ENCODE measurements at regions not wholly inside any gene's neighbourhood (a gene's known extent, or its start where the extent isn't known, plus 50 kb on each side); places are given as distances from the start of the nearest gene placed in this dataset.

DNA sequence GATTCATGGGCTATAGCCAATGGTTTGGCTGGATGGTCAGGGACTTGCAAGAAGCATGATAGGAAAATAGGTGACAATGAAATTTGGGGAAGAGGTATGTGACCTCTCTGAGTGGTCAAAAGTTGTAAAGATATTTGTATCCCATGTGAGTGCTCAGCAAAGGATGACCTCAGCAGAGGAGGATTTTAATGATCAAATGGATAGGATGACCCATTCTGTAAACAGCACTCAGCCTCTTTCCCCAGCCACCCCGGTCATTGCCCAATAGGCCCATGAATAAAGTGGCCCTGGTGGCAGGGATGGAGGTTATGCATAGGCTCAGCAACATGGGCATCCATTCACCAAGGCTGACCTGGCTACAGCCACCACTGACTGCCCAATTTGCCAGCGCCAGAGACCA lies 138.4 kb upstream of the SPDL1 start:
- no peak for DNase-seq

DNA sequence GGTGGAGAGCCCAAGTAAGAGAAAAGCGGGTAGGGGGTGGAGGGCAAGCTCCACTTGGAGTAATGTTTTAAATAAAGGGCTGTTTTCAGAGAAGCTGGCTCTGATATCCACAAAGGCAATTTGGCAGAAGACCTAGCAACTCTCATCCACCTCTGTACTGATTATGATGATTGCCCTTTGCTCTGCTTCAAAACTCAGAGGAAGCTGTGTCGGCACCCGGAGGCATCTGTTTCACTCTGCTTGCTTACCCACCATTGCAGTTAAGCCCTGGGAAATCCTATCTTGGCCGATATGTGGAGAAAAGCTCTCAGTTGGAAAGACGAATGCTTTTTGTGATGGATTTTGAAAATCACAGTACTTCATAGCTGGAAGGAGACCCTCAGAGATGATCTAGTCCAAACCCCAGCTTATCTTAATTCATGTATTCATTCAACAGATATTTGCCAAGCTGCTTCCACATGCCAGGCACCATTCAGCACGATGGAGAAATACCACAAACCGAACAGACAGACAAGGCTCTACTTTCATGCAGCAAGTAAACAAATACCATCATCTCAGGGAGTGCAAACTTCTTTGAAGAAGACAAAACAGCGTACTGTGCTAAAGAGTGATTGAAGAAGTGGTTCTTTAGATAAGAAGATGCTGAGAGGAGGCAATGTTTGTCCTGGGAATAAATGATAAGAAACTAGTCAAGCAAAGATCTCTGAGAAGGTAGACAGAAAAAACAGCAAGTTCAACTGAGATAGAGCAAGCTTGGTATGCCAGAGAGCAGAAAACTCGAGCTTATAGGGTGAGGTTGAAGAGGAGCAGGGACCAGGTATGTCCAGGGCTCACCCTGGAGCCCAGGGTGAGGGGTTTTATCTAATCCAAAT lies 140.4 kb upstream of the SPDL1 start:
- DNase-seq, result no peak

DNA sequence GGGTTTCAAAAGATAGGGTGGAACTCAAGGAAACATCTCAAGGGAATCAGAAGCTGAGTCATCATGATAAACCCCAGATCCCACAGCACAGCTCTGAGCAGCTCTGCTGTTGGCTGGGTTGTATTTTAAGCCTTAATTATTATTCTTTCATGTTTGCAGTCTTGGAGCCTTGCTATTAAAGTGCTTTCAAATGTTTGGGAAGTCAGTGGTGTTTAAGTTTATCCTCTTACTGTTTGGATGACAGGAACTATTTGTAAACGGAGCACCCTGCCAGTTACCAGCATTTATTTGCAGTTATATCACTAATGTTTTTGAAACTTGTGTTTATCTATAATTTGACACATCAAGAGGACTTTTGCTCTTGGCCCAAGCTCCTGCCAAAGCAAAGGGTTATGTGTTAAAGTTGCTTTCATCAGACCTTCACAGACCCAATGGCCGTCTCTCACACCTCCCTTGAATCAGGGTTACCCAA lies 141.1 kb upstream of the SPDL1 start:
- DNase-seq, result no peak

DNA sequence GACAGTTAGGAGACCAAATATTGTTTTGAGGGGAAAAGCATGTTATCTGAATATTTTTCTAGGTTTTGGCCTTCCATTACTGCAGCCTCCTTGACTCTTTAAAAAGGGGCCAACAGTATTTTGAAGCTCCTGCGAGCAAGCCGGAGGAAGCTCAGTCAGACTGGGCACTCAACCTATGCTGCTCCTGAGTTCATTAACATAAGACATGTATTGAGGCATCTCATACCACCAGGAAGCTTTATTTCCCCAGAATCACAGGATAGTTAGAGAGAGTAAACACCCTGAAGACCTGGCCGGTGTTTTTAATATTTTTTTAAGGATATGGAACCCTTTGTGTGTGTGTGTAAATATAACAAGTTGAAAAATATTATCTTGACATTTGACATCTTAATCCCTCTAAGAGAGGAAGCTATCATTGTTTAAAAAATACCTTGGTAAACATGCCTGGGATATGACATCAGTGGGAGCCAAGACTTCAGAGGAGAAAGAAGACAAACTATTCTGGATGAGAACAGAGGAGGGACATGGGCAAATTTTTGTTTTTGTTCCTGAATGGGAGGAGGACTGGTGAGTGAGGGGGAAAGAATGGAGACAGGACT lies 139.3 kb upstream of the SLIT3 start:
- no peak for DNase-seq

DNA sequence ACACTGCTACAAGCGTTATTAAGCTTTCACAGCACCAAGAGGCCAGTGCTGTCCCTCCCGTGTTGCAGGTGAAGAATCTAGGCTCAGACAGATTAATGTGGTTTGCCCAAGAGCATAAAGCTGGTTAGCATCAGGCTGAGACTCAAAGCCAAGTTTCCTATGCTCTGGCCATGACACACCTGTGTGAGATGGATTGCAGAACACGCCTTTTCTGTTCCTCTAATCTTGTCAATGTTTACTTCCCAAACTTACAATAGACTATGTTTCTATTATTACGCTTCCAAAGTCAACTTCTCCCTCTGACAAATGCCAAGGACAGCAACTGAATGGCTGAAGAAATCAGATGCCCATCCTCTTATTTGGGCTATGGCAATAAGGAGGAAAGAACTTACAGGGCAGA lies 138.4 kb upstream of the SLIT3 start:
- DNase-seq, result no peak

DNA sequence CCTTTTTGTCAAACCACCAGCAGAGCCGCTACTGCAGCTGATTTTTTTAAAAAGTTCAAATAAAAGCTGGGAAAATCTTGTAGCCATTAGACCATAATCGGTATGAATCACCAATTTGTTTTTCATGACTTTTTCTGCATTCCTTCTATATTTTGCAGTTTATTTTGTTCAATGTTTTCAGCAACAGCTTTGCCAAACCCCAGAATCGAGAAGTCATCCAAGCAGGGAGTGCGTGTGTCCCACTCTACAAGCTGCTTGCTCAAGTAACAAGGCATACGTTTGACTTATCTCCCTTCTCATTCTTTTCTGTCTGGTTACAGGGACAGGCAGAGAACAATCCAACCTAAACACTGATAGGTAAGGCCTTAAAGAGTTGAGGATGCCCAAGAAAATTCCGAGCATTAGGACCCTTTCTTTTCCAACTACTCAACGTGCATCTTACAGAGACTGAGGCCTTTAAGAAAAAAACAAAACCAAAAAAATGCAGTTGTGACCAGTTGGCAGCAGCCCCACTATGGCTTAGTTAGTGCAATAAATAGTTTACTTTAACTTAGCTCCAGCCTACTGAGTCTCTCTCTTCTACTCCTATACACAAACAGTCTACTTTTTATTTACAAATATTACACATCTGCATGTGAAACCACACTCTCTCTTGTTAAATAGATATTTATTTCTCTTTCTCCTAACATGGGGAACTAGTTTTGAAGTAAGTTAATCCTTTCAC lies 134.7 kb upstream of the SLIT3 start:
- no peak for DNase-seq

DNA sequence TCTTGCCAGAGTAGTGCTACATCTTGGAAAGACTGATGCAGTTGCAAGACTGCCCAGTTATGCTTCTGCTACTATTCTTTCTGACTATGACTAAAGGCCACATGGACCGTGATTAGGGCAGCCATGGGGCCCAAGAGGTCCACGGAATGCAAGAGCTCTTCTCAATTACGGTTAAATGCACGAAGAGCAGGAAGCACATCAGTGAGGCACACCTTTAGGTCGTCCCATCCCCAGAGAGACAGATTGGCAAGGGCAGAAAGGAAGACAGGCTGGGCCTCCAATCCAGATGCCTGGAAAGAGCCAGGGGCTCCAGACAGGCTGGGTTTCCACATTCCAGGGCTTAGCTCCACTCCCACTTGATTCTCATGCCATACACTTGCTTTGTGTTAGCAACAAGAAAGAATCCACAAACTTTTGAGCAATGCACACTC lies 132.3 kb upstream of the SLIT3 start:
- DNase-seq, result no peak

DNA sequence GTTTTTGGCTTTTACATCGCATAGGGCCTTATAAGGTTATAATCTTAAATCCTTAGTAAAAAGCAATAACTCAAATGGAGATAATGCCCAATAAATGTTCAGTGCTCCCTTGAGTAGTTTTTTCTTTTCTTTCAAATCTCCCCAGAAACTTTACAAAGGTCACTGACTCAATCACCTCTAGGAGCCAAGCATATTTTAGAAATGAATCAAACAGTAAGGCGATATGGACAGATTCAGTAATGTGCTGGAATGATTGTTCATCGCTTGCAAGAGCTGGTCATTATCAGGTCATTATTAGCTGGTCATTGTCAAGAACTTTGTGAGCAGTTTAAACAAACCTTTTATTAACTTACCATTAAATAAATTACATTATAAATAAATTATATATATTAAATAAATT lies 130.4 kb upstream of the SLIT3 start:
- no peak for DNase-seq

DNA sequence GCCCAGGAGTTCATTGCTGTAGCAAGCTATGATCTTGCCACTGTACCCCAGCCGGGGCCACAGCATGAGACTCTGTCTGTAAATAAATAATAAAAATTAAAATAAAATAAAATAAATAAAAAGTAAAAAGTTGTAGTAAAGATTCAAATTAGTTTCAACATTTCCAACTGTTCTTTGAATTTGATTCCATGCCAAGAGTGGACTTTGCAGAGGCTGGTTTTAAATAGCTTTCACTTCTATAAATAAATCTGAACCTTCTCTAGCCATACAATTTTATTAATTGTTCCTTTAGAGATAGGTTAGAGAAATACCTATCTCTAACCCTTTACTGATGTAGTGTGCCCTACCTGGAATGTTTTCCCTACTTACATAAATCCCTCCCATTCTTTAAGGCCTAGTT lies 129.7 kb upstream of the SLIT3 start:
- no peak for DNase-seq

DNA sequence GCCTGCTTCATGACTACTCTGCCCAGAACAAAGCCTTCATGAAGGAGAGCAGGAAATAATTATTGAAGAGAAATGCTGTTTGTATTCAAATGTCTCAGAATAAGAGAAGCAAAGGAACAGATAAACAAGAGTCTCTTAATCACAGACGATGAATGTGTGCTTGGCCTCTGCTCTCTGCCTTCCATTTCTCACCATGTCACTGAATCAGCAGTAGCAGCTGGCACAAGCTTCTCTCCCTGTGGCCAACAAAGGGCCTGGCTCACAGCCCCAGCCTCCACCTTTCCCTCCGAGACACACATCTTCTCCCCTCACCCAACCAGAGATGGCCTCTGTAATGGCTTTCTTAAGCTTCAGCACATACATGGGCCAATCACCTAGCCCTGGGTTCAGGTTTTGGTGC lies 128.1 kb upstream of the SLIT3 start:
- no peak for DNase-seq

DNA sequence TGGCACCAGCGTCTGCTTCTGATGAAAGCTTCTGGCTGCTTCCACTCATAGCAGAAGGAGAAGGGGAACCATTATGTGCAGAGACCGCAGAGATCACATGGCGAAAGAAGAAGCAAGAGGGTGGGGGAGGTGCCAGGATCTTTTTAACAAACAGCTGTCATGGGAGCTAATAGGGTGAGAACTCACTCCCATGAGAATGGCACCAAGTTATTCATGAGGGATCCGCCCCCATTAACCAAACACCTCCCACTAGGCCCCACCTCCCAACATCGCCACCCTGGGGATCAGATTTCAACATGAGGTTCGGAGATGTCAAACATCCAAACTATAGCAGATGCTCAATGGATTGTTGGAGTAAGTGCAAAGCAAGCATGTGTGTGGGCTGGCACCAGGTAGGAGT lies 125.8 kb upstream of the SLIT3 start:
- DNase-seq, result no peak

DNA sequence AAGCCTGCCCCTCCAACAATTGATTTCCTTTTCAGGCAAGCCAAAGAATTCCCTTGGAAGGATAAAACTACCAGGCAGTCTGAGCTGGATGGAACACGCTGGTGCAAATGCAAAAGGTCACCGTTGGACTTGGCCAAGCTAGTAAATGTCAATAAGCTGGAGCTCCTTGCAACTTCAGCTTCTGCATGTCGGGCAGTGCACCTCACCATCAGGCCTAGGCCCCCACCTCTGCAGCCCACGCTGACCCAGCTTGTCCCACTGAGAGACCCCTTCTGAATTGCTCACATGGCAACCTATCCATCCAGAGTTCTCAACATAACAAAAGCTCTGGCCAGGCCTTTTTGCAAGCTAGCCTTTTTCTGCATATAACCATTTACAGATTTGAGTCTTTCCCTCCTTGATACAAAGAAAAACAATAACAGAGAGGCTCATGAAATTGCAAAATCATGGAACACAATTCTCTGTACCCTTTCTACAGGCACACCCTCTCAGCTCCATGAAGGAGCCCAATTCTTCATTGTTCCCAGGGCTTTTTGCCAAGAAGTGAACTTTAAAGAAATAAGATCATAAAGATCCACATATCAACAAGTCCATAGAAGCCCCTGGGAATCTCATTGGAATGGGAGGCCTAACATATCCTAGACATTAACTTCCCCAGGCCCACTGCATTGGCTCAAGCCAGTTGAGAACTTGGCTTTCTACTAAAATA lies 123.9 kb upstream of the SLIT3 start:
- DNase-seq, result no peak

DNA sequence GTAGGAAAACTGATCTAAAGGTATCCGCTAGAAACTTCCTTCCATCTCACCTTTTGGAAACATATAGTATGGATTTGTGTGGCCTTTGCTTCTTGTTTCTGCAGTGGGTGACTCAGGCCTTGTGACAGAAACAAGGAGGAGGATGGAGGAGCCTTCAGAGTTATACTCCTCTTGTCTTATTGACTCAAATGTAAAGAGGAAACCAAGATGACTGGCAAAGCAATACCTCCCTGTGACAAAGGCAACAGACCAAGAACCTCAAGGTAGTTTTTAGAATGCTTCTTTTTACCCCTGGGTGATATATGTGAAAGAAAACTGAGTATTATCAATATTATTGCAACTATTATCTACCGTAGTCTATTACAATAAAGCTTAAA lies 123.3 kb upstream of the SLIT3 start:
- no peak for DNase-seq

DNA sequence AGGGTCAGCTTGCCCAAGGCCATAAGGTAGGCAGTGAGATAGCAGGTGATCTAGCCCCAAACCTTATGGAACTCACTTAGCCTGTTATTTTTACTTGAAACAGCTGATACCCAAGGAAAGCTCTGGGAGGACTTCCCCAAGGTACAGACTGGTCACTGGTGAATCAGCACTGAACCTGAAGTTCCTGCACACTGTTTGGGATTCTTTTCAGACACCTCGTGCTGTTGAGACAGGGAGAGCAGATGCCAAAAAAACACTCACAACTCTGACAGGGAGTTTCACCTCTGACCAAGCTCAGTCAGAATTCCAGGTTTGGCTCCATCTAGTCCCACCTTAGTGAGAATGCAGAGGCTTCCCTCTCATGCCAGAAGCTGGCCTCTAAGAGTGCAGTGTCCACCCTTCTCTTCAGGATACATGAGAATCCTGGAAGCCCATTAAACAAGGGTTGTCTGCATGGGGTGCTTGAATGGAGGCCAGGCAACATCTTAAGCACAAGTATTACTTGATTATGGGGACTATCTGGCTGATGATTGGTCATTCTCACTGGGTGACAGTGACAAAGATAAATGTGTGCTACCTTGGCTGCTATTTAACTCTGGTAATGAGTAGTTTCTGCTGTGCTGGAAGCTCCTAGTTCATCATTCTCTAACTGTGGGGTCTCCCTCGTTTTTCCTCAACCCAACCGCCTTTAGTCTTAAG lies 122.8 kb upstream of the SLIT3 start:
- DNase-seq, result no peak

DNA sequence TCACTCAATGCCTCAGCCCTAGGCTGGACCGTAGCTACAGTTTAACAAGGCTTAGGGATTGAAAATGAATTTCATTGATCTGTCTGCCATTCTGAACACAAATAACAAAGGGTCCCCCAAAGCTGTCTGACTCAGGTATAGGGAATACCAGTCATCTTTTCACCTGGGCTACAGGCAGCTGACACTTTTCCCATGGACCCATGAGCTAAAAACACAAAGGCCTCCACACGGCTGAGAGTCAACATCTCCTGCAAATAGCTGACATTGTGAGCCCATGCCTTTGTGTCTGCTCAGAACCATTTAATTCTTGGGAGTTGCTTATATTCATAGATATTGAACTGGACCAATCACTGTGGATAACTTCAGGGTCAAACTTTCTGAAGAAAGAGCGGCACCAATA lies 121.1 kb upstream of the SLIT3 start:
- DNase-seq, result no peak

DNA sequence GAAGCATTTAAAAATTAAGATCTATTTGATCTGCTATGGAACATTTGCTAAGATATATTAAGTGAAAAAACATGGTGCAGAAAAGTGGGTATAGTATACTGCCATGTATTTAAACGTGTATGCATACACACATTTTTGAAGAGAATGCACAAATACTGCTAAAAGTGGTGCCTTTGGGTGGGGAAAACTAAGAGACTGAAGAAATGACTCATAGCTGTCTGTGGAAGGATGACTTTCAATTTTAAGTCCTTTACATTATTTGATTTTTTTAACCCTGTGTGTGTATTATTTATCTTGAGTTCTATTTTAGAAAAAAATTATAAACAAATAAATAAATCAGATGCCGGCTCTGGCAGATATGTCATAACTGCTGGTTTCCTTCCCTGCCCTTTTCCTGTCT lies 120.7 kb upstream of the SLIT3 start:
- no peak for DNase-seq

DNA sequence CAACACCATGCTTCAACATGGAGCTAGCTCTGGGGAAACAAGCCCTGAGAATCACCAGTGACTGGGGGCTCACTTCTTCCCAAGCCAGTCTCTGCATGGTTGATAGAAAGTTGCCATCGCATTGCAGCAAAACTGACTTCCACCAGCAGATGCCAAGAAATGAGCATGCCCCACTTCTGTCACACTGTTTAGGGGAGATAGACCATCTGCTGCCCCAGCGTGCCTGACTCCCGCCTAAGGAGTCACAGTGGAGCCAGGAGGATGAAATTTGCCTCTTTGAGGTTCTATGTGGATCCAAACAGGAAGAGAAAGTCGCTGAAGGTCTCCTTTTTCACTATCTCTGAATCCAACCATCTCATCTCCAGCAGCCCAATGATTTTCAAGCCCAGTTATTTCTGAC lies 116.7 kb upstream of the SLIT3 start:
- DNase-seq, result no peak

DNA sequence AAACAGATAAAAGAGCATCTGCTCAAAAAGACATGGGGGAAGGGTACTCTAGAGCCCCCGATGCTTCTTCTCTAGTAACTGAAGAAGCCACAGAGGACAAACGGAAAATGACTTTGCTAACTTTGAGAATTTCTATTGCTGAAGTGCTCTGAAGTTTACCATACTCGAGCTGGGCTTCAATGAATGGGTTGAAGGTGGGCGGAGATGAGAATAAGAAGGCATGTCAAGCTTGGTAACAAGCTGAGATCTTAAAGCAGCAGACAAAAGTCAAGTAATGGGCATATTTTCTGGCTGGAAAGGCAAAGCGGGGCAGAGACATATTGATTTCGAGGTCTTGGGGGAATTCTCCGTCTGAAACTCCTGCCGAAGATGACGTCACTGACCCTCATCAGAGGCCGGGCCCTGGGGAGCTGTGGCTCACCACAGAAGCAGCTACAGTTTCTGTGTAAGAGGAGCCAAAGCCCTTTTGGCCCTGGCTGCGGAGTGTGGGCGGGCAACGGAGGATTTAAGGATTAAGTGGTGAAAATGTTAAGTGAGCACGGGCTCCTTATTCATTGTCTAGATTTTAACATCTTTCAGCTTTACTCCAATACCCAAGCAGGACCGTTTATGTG lies 115.8 kb upstream of the SLIT3 start:
- DNase-seq, result peak; percentile 80

DNA sequence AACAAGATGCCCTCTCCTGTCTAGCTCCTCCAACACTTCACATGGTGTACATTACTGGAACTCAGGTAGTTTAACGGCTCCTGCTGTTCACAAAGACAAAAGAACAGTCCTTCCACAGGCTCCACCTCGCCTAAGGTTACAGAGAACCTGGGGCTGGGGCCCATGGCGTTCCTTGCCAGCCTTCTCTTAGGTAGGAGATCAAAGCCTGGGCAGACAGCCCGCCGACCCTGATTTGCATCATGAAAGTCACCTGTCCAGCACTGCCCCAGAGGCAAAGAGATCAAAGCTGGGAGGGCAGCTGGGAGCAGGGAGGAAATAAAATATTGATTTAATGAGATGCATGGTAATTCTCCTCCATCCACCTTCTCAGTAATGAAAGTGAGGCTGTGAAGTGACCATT lies 115.0 kb upstream of the SLIT3 start:
- no peak for DNase-seq

DNA sequence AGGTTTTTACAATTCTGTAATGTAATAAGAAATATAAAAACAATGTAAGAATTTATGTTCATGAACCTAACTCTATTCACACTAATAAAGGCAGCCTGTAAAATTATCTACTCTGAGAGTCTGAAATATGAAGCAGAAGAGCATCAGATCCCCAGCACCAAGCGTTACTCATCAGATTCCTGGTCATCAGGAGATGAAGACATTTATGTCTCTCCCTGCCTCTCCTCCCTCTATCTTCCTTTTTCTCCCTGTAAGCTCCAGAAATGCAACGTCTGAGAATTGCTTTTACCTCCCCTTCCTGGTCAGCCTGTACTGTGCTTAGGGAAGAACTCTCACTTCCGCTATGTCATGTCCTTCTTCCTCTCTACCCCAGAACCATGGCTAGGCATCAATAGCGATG lies 114.4 kb upstream of the SLIT3 start:
- no peak for DNase-seq

DNA sequence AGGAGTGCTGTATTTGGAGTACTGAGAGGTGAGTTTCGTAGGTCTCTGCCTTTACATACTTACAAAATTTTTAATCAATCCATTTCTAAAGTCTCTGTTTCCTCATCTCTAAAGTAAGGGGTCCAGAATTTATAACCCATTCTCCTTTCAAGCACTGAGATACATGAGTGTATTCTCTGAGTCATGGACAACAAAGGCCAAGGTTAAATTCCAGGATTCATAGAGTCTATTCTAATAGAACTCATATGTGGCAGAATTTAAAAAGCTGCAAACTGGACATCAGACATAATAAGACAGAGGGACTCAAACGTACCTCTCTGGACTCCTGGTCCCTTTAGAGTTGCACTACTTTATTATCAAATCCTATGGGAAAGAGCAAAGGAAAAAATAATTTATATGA lies 112.5 kb upstream of the SLIT3 start:
- DNase-seq, result no peak

DNA sequence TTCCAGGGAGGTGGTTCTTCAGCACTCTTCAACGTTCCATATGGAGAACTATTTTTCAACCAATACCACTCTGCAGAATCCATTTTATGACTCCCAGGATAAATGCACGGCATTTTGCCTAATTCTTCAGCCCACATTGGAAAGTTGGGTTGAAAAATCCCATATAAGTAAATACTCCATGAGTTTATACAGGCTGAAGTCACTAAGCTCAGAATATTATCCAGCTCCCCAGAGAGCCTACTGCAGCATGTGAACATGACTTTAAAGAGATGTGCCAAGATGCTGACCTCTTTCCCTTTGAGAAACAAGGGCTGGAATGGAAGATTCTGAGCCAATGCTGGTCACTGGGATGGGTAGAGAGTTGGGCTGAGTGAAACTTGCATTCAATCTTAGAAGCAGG lies 111.9 kb upstream of the SLIT3 start:
- no peak for DNase-seq

Data from T1000 (cell line).